Stimulated activated naive CD8-positive, alpha-beta T cell treated with anti-CD3 and anti-CD28 coated beads, Interleukin-15, Interleukin-2, amounts not matched to agents 100 U/mL and 50 U/mL, for 24 hours (primary cell): ENCODE measurements at regions not wholly inside any gene's neighbourhood (a gene's known extent, or its start where the extent isn't known, plus 50 kb on each side); places are given as distances from the start of the nearest gene placed in this dataset.
A peak's percentile ranks its signal among the peaks of the same experiment; 100 is the strongest.
"Not testable (repeated sequence)": the region's sequence is repeated elsewhere in the genome, so short reads cannot be mapped to it uniquely, and the experiment has no call there.

Experiments used
- ATAC-seq: fragments of 150-1000 bp; cut with Tn5 transposase; one replicate; pipeline ENCODE4 v1.10.0; 2021
- DNase-seq: peaks from one replicate; pipeline ENCODE4 v3.0.0; 2021

GRCh38 chr2:136284226-136285119, 166.5 kb upstream of the CXCR4 start:
- DNase-seq (no peak), ATAC-seq (peak; percentile 37)

GRCh38 chr2:136282251-136282650, 164.3 kb upstream of the CXCR4 start:
- no peak for ATAC-seq

DNA sequence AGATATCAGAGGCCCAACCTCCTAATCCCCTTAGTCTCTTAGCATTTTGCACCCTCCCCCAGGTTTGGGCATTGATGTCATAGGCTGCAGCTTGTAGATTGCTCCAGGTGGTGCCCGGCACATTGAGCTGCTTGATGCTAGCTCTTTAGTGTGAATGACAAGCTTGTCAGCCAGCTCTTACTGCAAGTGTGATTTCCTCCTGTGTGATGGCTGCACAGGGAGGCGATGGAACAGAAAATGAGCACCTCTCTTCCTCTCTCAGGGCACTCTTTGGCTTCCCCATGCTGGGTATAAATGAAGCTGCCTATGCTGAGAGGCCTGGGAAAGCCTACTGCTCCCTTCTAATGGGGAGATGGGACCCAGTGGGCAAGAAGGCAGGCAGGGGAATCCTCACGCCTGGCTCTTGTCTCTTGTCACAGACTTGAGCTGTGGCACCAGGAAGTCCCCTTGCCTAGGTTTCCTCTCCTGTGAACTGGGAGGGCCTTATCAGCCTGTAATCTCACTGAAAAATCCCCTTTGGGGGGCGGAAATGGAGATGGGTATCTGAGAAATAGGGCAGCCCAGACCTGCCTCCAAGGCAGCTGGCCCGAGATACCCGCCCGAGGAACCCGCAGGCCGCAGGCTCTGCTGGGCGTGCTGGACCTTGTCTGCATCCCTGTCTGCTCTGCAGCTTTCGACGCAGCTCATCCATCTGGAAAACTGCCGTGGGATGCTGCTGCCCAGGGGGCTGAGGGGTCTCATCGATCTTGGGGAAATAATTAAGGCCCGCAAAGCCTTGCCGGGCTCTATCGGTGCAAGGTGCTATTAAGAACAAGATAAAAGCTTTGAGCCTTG, 163.5 kb upstream of the CXCR4 start:
- ATAC-seq: peak; percentile 81
- peak; percentile 49 for DNase-seq

More at GRCh38 chr2:136282251-136282650, 164.3 kb upstream of the CXCR4 start:
- DNase-seq: no peak

DNA sequence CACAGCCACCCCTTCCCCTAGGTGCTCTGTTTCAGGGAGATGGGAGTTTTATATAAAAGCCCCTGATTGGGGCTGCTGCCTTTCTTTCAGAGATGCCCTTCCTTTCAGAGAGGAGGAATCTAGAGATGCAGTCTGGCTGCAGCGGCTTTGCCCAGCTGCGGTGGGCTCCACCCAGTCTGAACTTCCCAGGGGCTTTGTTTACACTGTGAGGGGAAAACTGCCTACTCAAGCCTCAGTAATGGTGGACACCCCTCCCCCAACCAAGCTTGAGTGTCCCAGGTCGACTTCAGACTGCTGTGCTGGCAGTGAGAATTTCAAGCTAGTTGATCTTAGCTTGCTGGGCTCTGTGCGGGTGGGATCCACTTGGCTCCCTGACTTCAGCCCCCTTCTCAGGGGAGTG, 148.4 kb upstream of the CXCR4 start:
- DNase-seq, ATAC-seq: not testable (repeated sequence)

- DNase-seq: no peak
- ATAC-seq: no peak
These were observed 141.6 kb upstream of the CXCR4 start for GRCh38 chr2:136259551-136259950.

GRCh38 chr2:136257893-136258292, 139.9 kb upstream of the CXCR4 start:
- ATAC-seq (no peak), DNase-seq (no peak)

GRCh38 chr2:136255648-136256461, 137.9 kb upstream of the CXCR4 start:
- no peak for DNase-seq
- peak; percentile 48 for ATAC-seq

GRCh38 chr2:136255127-136255526, 137.2 kb upstream of the CXCR4 start:
- ATAC-seq: no peak
- DNase-seq: no peak

DNA sequence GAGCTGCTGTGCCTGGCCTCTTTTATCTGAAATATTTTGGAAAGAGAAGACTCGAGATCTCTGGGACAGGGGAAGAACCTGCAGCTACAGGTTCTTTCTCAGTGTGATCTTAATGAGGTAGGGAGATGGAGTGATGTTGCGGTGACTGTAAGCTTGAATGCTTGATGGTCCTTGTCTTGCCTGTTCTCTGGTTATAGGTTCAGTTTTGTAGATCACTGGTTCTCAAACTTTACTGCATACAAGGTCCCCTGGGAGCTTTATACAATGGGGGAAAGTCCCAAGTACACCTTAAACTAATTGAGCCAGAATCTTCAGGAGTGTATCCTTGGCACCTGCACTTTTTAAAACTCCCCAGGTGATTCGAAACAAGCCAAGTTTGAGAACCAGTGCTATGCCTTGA, 136.7 kb upstream of the CXCR4 start:
- peak; percentile 22 for ATAC-seq
- DNase-seq: no peak

DNA sequence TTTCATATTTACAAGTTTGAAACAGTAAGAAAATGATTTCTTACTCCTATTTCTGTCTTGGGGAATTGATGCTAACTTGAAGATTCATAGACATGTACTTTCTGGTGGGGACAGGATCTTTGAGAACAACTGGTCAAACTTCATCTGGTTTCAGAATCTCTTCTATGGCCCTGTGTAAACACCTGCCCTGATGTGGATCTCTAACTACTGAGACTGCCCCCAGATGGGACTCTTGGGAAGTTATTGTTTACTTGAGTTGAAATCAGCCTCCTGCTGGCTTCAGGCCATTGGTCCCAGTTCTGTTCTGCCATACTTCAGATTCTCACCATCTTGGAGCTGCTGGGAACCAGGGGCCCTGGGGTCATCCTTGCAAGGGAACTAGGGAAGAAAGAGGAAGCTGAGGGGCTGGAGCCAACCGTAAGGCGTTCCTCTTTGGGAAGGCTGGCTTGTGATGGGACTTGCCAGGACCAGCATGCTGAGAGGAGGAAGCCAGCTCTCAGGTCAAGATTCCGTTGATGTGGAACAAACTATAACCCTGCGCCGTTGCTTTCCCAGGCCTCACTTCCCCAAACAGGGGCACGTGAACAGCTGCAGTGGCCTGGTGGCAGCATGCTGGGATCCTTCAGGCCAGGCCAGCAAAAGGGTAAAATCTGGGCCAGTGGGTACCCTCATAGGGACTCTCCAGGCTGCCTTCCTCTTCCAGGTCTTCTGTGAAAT, 135.5 kb upstream of the CXCR4 start:
- ATAC-seq (no peak), DNase-seq (no peak)

DNA sequence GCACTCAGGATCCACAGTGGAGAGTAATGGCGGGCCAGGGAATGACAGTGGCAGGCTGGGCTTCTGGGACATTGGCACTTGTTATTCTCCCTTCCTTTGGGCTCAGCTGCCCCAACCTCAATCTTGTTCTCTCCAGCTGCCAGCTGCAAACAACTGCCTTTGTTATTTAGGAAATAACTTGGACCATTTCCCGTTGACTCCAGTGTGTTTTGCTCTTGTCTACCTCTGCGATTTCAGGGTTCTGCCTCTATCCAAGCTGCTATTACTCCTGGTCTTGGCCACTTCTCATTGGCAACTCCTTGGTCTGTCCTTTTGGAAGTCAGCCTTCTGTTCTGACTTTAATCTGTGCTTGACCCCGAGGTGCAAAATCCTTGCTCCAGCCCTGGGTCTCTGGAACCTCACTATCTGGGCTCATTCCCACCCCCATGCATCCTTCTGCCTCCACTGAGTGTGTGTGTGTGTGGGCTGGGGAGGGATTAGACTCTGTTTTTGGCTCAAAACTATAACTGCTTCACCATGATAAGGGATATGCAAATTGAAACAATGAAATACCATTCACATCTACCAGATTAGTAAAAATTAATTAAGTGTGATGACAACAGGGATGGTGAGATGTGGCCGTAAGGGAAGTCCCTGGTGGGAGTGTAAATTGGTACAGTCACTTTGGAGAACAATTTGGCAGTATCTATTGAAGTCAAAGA, 134.1 kb upstream of the CXCR4 start:
- ATAC-seq: no peak

DNA sequence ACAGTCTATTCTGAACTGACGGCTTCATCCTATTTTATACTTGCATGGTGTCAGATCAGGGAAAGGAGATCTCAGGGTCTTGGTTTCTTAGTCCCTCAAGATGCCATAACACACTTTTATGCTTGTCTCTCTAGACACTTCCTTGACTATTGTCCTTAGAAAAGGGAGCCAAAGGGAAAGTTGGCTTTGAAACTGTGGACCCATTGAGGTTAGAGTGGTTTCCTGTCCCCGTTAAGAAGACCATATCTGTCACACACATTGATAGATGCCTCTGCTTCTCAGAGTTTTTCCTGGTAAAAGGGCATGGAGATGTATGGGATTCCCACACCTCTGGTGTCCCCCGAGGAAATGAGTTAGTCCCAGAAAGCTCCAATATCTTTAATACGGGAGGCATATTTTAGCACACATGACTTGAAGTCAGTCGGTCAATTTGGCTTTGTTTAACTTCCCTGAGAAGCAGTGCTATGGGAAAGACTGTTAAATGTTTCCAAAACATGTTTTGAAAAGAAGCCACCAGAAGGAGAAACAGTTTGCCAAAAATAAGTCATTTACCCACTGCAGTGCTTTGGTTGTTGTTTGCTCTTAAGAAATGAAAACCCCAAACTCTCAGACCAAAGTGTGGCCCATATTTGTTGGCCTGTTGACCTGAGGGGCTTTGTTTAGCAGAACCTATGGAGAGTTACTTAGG, 133.4 kb upstream of the CXCR4 start:
- DNase-seq (no peak), ATAC-seq (no peak)

More for the DNA sequence above, 134.1 kb upstream of the CXCR4 start:
- DNase-seq: no peak

DNA sequence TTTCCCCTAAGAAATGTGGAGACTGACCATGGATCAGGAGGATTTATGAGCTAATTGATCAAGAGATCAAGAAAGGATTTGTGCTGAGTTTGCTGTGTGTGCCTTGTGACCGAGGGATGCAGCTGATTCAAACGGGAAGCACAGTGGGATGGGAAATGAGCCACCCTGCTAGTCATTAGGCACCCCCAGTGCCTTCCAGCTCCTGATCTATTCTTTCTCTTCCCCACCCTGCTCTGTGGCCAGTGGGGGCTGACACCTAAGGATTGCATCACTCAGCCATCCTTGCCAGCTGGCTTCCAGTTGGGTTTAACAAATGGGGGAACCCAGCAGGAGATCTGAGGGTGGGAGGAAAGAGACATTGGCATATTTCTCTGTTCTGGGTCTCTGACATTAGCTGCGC, 132.2 kb upstream of the CXCR4 start:
- DNase-seq (no peak), ATAC-seq (no peak)

GRCh38 chr2:136248907-136249306, 131.0 kb upstream of the CXCR4 start:
- ATAC-seq (no peak), DNase-seq (no peak)

DNA sequence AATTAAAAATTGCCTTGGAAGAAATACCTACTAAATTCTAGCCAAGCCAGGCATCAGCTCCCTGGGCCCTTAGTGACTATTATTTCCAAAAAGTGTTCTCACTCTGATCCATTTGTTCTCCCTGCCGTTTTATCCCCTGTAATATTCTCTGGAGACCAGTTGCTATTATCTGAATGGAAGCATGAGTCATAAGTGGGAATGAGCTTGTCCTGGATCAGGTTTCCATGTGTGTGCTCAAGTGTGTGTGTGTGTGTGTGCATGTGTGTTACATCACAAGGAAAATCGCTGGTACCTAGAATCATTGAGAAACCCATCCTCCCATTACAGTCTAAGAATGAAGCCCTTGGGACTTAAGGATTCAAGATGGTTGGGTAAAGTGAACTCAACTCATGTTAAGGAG, 130.3 kb upstream of the CXCR4 start:
- DNase-seq (no peak), ATAC-seq (no peak)

DNA sequence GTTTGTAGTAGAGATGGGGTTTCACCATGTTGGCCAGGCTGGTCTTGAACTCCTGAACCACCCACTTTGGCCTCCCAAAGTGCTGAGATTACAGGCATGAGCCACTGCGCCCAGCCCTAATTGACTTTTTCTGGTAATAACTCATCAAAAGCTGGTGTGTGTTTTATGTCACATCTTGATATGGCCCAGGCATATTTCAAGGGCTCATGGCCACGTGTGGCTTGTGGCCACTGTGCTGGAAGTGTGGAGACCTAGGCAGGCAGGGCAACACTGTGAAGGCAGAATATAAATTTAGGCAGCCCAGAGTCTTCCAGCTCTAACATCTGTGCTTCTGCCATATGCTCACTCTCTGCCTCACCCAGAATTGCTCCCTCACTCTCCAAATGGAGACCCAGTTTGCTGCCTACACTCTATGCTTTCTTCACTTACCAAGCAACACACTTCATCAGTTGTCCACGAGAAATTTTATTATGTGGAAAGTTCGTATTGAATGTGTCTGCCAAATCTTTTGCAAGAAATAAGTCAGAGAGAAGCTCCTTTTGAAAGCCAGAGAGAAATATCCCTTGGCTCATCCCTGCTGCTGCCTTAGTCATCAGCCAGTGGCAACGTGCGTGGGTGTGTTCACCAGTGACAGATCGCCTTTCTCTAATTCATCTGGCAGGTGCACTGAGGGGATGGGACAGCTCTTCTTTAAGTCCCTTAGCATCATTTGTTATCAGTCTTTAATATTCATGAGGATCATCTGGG, 129.4 kb upstream of the CXCR4 start:
- ATAC-seq (peak; percentile 39), DNase-seq (peak; percentile 61)

GRCh38 chr2:136246086-136246669, 128.2 kb upstream of the CXCR4 start:
- DNase-seq (no peak), ATAC-seq (no peak)

DNA sequence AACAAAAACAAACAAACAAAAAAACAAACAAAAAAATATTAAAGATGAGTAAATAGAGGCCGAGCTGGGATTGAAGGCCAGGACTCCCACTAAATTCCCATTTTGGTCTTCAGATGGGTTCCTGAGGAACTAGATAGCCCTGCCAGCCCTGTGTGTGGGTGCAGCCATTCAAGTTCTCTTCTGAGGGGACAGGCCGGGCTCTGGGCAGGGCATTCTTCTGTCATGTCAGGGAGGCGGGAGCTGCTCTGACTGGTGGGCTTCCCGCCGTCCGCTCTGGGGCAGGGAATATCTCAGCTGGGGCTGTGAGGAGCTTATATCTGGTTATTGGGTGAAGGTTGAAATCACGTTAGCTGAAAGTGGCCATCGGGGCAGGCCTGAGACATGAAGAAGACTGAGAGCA, 127.3 kb upstream of the CXCR4 start:
- DNase-seq: no peak
- ATAC-seq: no peak

DNA sequence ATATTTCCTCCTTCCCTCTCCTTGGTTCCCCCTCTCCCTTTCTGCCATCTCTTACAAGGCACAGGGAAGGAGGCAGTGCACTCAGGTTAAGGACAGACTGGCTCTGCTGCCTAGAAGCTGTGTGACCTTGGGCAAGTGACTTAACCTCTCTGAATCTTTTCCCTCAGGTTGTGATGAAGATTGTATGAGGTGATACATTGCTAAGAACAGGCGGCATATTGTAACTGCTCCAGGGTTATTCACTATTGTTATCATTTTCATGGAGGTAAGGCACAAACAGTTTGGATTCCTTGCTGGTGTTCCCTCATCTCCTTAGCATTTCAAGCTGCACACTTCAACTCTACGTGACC, 126.6 kb upstream of the CXCR4 start:
- no peak for DNase-seq
- no peak for ATAC-seq
